SKM-1 treated with dmso at 0.1 percent for 144 hours (cell line): ENCODE measurements at regions not wholly inside any gene's neighbourhood (a gene's known extent, or its start where the extent isn't known, plus 50 kb on each side); places are given as distances from the start of the nearest gene placed in this dataset.
"Not testable (repeated sequence)": the region's sequence is repeated elsewhere in the genome, so short reads cannot be mapped to it uniquely, and the experiment has no call there.

Source experiments
- DNase-seq: peaks from one replicate; lab custom pipeline; 2025; ENCODE audit not compliant: unreplicated experiment; lab: John Stamatoyannopoulos, UW

DNA sequence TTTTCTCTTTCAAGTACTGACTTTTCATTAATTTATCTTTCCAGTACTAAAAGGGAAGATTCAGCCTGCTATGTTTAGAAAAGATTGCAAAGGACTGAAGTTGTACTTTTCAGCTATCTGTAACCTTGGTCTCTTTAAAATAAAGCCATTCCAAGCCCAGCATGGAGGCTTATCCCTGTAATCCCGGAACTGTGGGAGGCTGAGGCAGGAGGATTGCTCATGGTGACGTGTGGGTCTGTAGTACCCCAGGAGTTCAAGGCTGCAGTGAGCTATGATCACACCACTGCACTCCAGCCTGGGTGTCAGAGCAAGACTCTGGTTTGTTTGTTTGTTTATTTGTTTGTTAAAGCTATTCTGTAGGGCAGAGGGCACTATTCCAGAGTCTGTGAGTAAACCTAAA is 50.6 kb upstream of the TMEM170B start:
- no peak for DNase-seq

DNA sequence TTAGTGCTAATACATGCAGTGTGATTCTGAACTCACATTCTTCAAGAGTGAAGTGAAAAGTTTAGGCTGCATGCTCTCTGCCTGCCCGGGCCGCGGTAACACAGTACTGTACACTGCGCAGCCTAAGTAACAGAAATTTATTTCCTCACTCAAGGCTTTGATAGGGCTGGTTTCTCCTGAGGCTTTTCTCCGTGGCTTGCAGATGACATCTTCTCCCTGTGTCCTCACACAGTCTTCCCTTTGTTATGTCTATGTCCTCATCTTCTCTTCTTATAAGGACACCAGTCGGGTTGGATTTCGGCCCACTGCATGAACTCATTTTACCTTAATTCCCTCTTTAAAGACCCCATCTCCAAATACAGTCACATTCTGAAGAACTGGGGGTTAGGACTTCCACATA is 51.1 kb upstream of the TMEM170B start:
- DNase-seq = no peak

DNA sequence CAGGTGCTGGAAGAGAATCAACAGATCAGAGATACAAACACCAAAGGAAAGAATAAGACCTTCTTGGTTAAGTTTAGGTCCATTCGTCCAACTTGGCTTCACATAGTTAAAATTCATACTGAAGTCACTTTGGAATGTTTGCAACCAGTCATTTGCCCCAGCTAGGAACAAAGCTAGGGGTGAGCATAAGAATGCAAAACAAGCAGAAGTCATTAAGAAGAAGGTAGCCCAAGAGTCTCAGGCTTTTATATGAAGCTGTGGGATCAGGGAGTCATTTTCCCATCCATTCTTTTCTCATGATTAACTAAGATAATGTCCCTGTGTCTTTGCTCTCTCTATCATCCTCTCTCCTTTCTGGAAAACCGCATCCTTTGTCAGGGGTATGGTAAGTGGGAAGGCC is 51.5 kb upstream of the TMEM170B start:
- no peak for DNase-seq

DNA sequence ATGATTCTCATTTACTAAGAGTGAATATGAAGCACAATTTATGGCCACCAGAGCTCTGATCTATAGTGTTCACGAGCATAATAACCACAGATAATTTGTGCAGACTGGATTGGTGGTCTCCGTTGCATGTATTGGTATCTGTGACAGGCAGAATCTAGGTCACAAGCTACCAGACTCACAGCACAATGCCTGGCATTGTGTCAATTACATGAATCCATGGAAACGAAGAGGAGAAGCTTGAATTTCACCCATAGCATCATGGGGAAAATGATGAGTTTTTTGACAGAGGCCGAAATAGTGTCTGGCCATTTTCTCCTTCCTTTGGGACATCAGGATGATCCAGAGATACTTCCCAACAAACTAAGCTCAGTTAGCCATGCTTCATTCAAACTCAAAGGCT is 52.3 kb upstream of the TMEM170B start:
- DNase-seq = no peak

DNA sequence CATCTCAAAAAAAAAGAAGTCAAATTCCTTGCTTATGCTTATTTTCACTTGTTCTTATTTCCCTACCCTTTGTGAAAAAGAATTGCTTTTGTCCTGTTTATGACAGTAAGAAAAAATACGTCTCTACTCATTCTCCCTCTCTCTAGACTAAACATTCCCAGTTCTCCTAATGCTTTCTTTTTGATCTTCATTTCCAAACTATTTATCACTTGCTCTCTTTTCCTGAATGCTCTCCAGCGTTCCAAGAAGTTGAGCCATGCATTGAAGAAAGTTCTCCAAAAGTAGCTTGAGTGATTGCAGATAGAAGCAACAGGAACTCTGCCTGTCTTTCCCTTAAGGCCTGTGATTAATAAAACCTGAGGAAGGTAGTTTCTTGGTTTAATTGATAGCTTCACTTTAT is 53.1 kb upstream of the TMEM170B start:
- no peak for DNase-seq

DNA sequence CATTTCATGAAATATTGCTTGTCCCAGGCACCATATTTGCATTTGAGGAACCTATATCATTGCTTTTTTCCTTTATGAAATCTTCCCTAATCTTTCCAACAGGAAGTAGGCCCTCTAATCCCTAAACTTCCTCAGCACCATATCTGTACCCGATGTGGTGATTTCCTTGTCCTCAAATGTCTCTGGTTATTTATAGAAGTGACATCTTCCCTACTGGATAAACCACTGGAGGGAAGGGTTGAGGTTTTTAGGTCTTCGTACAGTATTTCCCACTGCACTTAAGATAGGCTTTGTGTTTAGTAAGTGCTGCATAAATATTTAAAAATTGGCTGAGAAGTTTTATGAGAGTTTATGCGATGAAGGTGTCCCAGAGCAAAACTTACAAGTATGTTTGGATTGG is 54.9 kb upstream of the TMEM170B start:
- no peak for DNase-seq

DNA sequence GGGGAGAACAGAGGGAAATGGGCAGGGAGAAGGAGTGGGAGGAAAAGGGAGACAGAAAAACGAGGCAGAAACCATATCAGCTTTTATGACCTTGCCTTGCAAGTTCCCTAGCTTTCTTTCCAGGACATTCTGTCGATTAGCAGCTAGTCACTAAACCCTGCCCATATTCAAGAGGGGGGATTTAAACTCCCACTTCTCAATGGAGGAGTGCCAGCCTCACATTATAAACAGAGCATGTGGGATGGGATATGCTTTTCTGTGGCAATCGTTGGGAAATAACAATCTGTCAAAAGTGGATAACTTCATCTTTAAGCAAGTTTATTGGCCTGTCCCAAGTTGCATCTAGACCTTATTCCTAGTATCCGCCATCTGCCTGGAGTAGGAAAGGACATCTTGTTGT is 57.0 kb upstream of the TMEM170B start:
- no peak for DNase-seq

DNA sequence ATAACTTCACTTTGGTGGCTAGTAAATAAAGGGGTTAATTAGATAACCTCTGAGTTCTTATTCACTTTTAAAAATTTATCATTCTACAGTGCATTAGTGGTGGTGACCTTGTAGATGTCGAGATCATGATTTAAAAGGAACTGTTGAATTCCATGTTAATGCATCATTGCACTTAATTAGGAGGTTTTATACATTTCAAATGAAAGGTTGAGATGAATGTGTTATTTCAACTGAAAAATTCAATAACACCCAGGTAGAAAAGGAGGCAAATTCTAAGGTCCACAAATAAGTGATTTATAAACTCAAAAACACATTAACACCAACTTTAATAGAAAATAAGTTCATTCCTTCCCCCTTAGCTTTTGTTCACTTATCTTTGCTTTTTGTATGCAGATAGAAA is 58.3 kb upstream of the TMEM170B start:
- DNase-seq = no peak

DNA sequence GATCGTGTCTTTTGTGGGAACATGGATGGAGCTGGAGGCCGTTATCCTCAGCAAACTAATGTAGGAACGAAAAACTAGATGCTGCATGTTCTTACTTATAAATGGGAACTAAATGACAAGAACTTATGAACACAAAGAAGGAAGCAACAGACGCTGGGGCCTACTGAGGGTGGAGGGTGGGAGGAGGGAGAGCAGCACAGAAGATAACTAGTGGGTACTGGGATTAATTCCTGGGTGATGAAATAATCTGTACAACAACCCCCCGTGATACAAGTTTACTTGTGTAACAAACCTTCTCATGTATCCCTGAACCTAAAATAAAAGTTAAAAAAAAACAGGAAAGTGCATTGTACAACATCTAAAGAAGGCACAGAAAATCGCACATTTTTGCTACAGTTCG is 59.0 kb upstream of the TMEM170B start:
- no peak for DNase-seq

DNA sequence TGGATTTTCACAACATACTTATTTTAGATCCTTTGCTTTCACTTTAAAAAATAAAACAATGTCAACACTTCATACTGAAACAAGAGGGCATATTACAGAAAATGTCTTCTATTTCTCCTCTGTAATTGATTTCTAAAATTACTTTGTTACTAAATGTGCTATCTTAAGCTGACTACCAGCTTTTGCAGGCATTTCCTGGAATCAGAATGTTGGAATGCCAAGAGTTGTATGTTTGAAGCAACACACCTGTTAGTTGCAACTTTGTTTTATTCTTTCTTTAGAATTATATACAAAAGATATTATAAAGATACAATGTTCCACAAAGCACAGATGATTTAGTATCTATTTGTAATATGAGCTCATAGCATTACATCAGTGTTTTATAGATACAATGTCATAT is 62.5 kb upstream of the TMEM170B start:
- no peak for DNase-seq

DNA sequence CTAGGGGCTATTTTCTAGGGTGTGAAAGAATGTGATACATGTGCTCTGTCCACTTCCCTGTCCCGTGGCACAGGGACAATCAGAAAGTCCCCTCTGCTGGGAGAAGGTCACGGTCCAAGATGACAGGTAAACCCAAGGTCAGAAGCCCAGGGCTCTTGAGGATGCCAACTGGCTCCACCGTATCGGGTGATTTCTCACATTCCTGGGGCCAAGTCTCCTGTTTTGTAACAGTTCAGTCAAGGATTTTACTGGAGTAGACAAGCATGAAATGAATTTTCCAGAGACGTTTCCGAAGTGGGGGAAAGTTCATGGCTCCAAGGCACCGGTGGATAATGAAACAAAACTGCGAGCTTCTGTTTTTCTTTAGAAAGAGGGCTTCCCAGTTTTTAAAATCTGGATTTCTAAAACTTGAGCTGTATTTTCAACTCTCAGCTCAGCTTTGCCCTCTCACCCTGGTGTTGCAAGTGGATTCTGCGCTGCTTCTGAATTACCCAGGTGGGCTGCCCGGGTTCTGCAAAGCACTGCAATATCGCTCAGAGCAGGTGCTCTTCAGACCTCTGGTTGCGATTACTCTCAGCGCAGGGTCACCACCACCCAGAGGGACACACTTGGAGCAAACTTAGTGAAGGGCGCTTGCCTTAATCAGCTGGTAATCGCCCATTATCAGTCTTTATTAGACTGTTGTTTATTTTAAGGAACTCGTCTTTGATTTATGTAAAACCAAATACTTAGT is 64.4 kb upstream of the TMEM170B start:
- no peak for DNase-seq

DNA sequence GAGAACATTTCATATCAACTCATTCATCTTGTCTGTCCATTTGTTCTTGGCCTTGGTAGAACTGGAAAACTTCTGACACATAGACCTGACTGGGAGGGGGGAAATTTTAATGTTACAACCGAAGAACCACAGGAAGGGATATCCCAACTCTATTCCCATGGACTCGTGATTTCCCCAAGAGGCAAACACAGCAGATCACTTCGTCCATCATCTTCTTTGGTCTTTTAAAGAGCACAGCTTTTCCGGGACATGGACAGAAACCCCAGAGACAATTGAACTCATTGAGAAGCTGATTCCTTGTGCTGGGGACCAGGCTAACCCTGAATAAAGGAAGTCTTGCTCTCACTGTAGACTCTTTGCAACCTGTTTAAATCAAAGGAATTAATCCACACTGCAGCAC is 66.3 kb upstream of the TMEM170B start:
- no peak for DNase-seq

DNA sequence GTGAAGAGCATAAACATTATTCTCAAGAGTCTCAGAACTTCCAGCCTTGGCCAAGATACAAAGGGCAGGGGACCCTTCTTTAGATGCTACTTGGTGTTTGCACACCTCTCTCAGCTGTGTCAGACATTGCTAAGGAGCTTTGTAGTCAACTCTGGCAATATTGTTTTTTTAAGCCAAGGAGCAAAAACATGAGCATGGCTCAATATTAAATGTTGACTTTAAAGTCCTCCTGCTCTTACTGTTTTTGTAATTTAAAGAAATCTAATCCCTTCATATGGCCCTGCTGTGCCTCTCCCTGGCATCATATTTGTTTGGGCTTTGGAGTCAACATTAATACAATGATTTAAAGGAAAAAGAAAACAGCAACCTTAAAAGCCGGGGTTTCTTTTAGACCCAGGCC is 67.9 kb upstream of the TMEM170B start:
- no peak for DNase-seq

DNA sequence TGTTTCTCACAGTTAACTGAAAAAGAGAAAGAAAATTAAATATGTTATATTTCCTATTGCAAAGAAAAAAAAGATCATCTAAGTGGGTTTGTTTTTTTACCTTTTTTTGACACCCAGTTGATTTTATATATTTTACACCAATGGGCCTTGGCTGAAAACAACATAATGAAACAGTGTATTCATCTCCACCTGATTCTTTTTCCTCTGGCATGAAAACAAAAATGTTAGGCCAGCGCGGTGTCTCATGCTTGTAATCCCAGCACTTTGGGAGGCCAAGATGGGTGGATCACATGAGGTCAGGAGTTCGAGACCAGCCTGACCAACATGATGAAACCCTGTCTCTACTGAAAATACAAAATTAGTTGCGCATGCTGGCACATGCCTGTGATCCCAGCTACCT is 69.3 kb upstream of the TMEM170B start:
- DNase-seq = not testable (repeated sequence)

DNA sequence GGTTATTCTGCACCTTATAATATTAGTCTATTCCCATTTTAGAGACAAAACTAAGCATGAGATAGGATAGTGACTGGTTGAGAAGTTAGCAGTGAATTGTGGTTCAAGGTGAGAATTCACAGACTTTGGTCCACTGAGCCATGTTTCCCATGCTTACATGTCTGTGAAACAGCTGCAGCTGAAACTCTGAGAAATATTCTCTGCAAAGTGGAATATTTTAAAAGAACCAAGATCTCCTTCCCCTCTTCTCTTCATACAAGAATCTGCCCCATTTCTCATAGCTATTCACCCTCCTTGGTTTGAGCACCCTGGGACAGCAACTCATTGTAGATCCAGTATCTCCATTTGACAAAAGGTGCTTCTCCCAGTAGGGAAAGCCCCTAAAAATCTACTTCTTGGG is 70.2 kb upstream of the TMEM170B start:
- DNase-seq = no peak

DNA sequence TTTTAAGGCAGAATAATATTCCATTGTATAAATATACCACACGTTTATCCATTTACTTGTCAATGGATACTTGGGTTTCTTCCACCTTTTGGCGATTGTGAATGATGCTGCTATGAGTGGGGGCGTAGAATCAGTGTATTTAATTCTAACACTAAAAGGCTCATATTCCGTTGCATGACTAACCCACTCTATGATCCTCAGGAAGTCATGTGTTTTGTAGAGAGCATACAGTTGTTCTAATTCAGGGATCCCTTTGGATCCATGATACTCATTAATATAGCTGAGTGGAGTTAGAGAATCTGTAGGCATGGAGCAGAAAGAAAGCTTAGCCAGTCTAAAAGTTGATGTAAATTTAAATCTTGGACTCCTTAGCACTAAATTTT is 74.2 kb upstream of the TMEM170B start:
- no peak for DNase-seq

DNA sequence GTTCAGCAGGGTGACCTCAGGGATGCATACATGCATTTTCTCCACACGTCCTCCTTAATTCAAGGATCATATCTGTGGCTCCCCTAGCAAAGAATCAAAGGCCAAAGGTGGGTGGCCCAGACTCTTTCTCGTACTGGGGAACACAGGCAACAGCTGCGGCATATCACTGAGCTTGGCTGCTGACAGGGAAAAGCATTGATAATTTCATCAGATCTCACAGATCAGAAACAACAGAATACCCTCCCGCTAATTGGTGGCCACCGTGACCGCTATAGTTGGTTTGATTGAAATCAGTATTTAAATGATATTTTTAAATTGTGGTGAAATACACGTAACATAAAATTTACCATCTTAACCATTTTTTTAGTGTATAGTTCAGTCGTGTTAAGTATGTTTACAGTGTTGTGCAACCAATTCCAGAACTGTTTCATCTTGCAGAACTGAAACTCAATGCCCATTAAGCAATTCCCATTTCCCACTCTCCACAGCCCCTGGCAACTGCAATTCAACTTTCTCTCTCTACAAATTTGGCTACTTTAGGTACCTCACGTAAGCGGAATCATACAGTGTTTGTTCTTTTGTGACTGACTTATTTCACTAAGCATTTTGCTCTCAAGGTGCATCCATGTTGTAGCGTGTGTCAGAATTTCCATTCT is 74.7 kb upstream of the TMEM170B start:
- DNase-seq = peak; percentile 69

DNA sequence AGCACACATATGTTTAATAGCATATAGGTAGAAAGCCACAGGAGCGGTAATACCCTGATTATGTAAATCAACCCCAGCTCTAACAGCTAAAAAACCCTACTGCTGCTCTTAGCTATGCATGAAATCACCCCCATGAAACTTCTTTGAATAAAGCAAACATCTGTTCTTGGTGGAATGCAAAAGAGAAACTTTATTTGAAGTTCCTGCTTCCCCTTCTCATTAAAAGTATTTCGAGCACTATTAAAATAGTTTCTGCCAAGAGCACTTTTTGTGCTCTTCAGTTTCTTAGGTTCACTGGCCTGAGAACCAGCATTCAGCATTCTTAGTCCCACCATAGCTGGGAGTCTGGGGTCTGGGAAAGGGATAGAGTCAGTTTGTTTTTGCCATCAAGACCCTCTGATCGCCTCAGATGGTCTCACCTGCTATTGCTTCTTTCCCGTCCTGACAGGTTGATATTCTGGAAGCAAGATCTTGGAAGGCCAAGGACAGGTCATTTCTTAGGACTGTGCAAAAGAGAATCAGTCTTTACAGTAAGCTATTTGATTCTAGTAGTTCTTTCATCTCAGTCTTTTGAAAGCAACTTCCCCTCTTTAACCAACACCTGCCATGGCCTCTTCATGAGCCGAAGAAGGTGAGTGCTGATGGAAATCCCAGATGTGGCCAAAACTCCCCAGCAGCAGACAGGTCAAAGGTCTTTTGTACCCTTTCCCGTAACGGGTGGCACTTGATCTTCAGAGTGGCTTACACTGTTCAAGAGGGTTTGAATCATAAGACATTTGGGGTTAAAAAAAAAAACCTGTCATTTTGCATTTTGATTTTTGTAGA is 76.5 kb upstream of the TMEM170B start:
- DNase-seq = no peak

DNA sequence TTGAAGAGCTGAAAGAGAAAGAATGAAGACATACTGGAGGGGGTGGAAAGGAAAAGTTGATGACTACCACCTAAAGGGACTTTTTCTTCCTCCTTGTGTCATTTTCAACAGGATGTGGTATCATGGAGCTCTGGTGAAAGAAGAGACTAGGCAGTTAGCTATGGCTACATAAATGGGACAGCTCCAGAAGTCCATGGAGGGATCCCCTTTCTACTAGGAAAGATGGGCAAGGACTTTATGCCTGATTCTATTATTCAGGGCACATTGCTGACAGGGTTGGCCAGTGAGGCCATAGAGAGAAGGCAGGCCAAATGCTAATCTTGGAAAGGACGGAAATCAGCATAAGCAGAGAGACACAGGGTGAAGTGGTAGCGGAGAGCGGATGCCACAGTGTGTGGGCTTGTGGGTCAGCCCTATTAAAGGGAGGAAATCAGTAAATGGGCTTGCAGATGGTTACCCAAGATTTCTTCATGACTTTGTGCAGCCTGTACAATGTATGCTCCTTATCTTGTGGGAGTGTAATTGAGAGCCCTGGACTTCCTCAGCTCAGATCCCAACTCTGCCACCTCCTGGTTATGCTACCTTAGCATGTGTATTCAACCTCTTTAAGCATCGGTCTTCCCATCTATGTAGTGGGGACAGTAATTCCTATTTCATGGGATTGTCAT is 77.4 kb upstream of the TMEM170B start:
- peak; percentile 82 for DNase-seq

DNA sequence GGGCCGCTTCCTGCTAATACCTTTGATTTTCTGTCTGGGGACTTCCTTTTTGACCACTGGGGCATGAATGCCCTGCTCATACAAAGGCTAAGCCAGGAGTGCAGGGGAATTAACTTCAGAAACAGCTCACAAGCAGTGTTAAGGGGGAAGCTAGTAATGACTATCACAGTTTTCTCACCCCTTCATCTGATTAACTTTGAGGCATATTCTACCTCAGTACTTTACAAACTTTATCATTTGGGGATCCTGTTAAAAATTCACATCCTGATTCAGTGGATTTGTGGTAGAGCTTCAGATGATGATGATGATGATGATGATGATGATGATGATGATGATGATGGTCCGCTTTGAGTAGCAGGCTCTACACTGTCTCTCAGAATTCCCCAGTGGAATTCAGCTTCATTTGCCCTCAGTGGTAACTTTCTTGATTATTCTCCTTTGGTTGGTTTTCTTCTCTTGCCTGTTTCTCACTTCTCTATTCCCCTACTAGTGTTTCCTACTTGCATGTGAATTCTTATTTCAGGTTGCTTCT is 78.4 kb upstream of the TMEM170B start:
- DNase-seq = no peak

DNA sequence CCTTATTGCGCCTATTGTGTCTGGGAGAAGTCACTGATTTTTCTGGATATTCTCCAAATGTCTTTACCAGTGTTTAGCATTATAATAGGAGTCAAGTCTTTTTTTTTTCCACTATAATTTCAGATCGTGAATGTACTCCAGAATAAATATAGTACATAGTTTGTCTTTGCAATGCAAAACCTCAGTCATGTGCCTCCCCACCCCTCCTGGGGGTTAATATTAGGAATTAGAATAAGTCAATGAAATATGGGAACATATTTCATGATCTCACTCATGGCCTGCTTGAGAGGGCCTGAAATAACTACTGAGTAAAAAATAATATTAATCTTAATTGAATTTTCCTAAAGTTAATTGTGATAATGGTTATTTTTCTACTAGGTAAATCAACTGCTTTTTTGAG is 79.0 kb upstream of the TMEM170B start:
- DNase-seq = no peak
